Endothelial cell (in vitro differentiated cells): ENCODE measurements at regions not wholly inside any gene's neighbourhood (a gene's known extent, or its start where the extent isn't known, plus 50 kb on each side); places are given as distances from the start of the nearest gene placed in this dataset.

ENCODE experiments used
- DNase-seq: peaks from one replicate; pipeline ENCODE4 v3.0.0; 2021; ENCODE audit warnings: low spot score
- H3K27ac Mint-ChIP-seq: one replicate; pipeline ENCODE4 v1.8.0; 2021; ENCODE audit warnings: mixed read lengths, inconsistent platforms; ENCODE audit not compliant: unreplicated experiment
- H3K27me3 Mint-ChIP-seq: one replicate; pipeline ENCODE4 v1.8.0; 2021; ENCODE audit warnings: mild to moderate bottlenecking, moderate library complexity, mixed read lengths, inconsistent platforms; ENCODE audit not compliant: unreplicated experiment
- H3K36me3 Mint-ChIP-seq: one replicate; pipeline ENCODE4 v1.8.0; 2021; ENCODE audit warnings: mild to moderate bottlenecking, low read depth, mixed read lengths, inconsistent platforms; ENCODE audit not compliant: unreplicated experiment
- H3K4me1 Mint-ChIP-seq: one replicate; pipeline ENCODE4 v1.8.0; 2021; ENCODE audit warnings: mild to moderate bottlenecking, mixed read lengths, inconsistent platforms; ENCODE audit not compliant: unreplicated experiment
- H3K4me3 Mint-ChIP-seq: one replicate; pipeline ENCODE4 v1.8.0; 2021; ENCODE audit warnings: mild to moderate bottlenecking, mixed read lengths, inconsistent platforms; ENCODE audit not compliant: unreplicated experiment
- H3K9me3 Mint-ChIP-seq: one replicate; pipeline ENCODE4 v1.8.0; 2021; ENCODE audit warnings: mixed read lengths, inconsistent platforms; ENCODE audit not compliant: unreplicated experiment
- TF ChIP-seq, protein P1 (sequence below): fragments of 200-600 bp; sonication (generic); IDR thresholded peaks from one replicate; pipeline ENCODE4 v1.5.0; 2021; ENCODE audit warnings: antibody characterized with exemption; ENCODE audit not compliant: unreplicated experiment

DNA sequence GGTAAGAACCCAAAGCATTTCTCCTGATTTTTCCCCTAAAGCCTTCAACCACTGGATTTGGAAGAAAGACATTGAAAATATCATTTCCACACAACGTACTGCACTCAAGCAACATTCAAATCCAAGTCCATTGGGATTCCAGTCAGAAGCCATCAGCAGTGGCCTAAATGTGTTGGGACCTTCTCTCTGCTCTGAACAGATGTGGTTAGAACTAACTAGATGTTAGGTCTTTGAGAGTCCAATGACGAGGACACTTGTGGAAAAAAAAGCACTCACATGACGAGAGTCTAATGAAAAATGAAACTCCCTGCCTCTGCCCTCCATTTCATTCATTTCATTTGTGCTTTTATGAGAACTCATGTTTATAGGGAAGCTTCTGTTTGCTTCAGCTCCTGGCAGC, 382.3 kb downstream of the SIPA1L2 start:
- Mint-ChIP-seq H3K27ac (no peak overlapping the region), H3K4me3 (no peak overlapping the region), H3K4me1 (peaks cover 8% of the 10 kb centered on the region), H3K9me3 (no peaks in the 10 kb centered on the region), H3K36me3 (no peaks in the 10 kb centered on the region), H3K27me3 (no peaks in the 10 kb centered on the region)
- TF ChIP-seq, protein P1, sequence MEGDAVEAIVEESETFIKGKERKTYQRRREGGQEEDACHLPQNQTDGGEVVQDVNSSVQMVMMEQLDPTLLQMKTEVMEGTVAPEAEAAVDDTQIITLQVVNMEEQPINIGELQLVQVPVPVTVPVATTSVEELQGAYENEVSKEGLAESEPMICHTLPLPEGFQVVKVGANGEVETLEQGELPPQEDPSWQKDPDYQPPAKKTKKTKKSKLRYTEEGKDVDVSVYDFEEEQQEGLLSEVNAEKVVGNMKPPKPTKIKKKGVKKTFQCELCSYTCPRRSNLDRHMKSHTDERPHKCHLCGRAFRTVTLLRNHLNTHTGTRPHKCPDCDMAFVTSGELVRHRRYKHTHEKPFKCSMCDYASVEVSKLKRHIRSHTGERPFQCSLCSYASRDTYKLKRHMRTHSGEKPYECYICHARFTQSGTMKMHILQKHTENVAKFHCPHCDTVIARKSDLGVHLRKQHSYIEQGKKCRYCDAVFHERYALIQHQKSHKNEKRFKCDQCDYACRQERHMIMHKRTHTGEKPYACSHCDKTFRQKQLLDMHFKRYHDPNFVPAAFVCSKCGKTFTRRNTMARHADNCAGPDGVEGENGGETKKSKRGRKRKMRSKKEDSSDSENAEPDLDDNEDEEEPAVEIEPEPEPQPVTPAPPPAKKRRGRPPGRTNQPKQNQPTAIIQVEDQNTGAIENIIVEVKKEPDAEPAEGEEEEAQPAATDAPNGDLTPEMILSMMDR: no peak
- DNase-seq: no peak

DNA sequence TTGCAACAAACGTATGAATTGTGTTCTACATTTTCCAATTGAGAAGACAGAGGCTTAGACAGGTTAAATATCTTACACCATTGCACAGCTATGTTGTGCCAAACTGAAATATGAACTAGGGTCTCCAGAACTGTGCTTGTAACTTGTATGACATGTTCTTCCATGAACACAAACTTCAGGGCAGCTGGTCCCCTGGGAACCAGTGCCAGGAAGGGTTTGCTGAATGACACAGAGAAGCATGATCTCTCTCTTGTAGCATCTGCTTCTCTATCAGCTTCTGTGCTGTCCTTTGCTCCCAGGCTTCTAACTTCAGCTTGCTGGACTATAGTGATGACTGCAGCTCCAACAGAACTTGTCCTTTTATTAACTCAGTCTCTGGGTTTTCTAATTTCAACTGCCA, 385.5 kb downstream of the SIPA1L2 start:
- no peaks in the 10 kb centered on the region for H3K9me3 Mint-ChIP-seq
- H3K27me3 Mint-ChIP-seq: no peaks in the 10 kb centered on the region
- no peak for DNase-seq
- H3K4me3 Mint-ChIP-seq: no peak overlapping the region
- H3K36me3 Mint-ChIP-seq: no peaks in the 10 kb centered on the region
- TF ChIP-seq, protein P1: no peak
- H3K27ac Mint-ChIP-seq: no peak overlapping the region
- H3K4me1 Mint-ChIP-seq: peaks cover 4% of the 10 kb centered on the region

DNA sequence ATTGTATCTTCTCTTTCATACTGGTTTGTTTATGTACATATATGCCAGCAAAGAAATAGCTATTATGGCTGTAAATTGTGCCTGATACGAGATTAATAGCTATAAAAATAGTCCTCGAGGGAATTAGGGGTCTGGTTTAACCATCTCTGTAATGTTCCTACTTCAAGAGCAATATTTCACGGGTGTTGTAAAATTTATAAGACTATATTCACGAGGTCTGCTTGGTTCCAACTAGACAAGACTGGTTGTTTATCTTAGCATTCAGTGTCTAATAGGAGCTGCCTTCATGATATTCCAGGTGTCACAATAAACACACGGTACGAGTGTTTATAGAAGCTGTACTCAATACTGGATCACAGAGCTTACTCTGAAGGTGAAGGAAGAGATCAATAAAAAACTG, 389.9 kb downstream of the SIPA1L2 start:
- H3K4me3 Mint-ChIP-seq: no peak overlapping the region
- no peaks in the 10 kb centered on the region for H3K36me3 Mint-ChIP-seq
- TF ChIP-seq, protein P1: no peak
- H3K27ac Mint-ChIP-seq: no peak overlapping the region
- H3K9me3 Mint-ChIP-seq: no peaks in the 10 kb centered on the region
- no peaks in the 10 kb centered on the region for H3K4me1 Mint-ChIP-seq
- DNase-seq: no peak
- no peaks in the 10 kb centered on the region for H3K27me3 Mint-ChIP-seq

DNA sequence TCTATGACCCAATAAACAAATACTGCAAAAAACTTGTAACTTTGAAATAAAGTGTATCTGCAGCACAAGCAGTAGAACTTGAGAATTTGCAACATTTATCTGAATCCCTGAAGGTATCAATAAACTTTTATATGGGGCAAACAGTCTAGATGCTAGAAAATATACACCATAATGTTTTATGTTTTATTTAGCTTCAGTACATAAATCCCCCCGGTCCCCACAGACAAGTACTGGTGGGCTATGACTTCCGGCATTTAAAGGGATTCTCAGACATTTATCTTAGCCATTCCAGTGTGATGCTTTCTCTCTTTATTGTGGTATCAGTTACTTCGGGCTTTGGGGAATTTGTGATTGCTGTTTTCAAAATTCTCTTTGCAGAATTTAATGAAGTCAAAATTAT, 390.4 kb downstream of the SIPA1L2 start:
- Mint-ChIP-seq H3K27me3 (no peaks in the 10 kb centered on the region), H3K4me3 (no peak overlapping the region), H3K27ac (no peak overlapping the region), H3K4me1 (no peaks in the 10 kb centered on the region), H3K9me3 (no peaks in the 10 kb centered on the region), H3K36me3 (no peaks in the 10 kb centered on the region)
- TF ChIP-seq, protein P1: no peak
- no peak for DNase-seq

DNA sequence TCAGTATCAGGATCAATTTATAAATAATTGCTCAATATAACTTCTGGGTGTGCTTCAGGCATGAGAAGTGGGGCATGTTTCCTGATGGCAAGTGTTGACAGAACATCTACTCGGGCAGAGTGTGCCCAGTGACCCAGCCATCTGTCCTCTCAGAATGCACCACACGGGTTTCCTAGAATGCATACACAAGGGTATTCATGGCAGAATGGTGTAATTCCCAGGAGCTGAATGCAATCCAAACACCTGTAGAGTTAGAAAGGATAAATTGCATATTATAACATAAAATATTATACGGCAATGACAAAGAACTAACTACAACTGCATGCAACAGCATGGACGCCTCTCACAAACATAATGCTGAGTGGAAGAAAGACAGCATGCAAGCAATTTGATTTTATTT, 391.9 kb downstream of the SIPA1L2 start:
- Mint-ChIP-seq H3K27ac (no peak overlapping the region), H3K36me3 (no peaks in the 10 kb centered on the region), H3K9me3 (no peaks in the 10 kb centered on the region), H3K4me1 (no peaks in the 10 kb centered on the region), H3K4me3 (no peak overlapping the region), H3K27me3 (peaks cover 5% of the 10 kb centered on the region)
- TF ChIP-seq, protein P1: no peak
- DNase-seq: no peak
